Endothelial cell of umbilical vein (primary cell): ENCODE measurements at regions not wholly inside any gene's neighbourhood (a gene's known extent, or its start where the extent isn't known, plus 50 kb on each side); places are given as distances from the start of the nearest gene placed in this dataset.

Experiments
- BruUV-seq: library from RNA; stranded (reverse); fragments of 400-500 nt; replicated peaks from 2 replicates; lab custom pipeline; 2021; lab: Mats Ljungman, UMichigan
- CTCF ChIA-PET: fragments of 300-600, 350-600 bp; sonication (Branson Sonifier 250); formaldehyde crosslinking; loops from one replicate; lab custom pipeline; 2021; ENCODE audit warnings: antibody characterized with exemption, inconsistent platforms; lab: Charles Lee
- POLR2A ChIA-PET: fragments of 300-600, 350-600 bp; sonication (Branson Sonifier 250); formaldehyde crosslinking; loops from one replicate; lab custom pipeline; 2021; ENCODE audit warnings: antibody characterized with exemption, inconsistent platforms; lab: Charles Lee
- DNase-seq: peaks from one replicate; pipeline ENCODE4 v3.0.0-alpha.2; 2011; ENCODE audit warnings: low read depth, low spot score
- FAIRE-seq: peaks from 2 replicates; lab custom pipeline; 2011; peaks lifted over from hg19 to GRCh38; lab: Jason Lieb, UNC
- H2AFZ ChIP-seq: 2 replicates; pipeline ENCODE4 v1.6.0; 2012; ENCODE audit warnings: low read depth, low read length, control low read depth, inconsistent platforms
- H3K27ac ChIP-seq: 2 replicates; pipeline ENCODE4 v1.5.1; 2011; ENCODE audit warnings: low read depth, mild to moderate bottlenecking, control low read depth, low read length, moderate library complexity; ENCODE audit not compliant: insufficient read depth
- H3K27me3 ChIP-seq, 2 experiments: 2 replicates each; pipeline versions ENCODE4 v1.6.0 to v1.6.1; 2011; ENCODE audit warnings: low read length in 2 of 2, mixed read lengths in 1 of 2; ENCODE audit not compliant: control insufficient read depth in 2 of 2, insufficient read depth in 2 of 2
- H3K36me3 ChIP-seq, 2 experiments: 2 replicates in 1 of 2; 3 replicates in 1 of 2; pipeline ENCODE4 v1.5.1; 2011; ENCODE audit warnings: low read length in 2 of 2, mild to moderate bottlenecking in 1 of 2, moderate library complexity in 1 of 2; ENCODE audit not compliant: control insufficient read depth in 2 of 2, insufficient read depth in 2 of 2; ENCODE audit errors: extremely low read depth in 1 of 2
- H3K4me1 ChIP-seq: 3 replicates; pipeline ENCODE4 v1.5.1; 2011; ENCODE audit warnings: mild to moderate bottlenecking, low read length; ENCODE audit not compliant: control insufficient read depth, insufficient read depth; ENCODE audit errors: extremely low read depth
- H3K4me2 ChIP-seq: 2 replicates; pipeline ENCODE4 v1.6.1; 2011; ENCODE audit warnings: low read length, control low read depth, mixed read lengths; ENCODE audit not compliant: insufficient read depth
- H3K4me3 ChIP-seq, 3 experiments: fragments of 200-600 bp in 1 of 3; sonication (generic), shearing (Covaris generic) in 1 of 3; replicated peaks in 1 of 3; 2 replicates each; pipeline ENCODE4 v1.5.1; 2011 to 2016; ENCODE audit warnings: control low read depth in 3 of 3, low read length in 3 of 3, mild to moderate bottlenecking in 2 of 3, inconsistent platforms in 1 of 3, low read depth in 1 of 3, moderate library complexity in 1 of 3; ENCODE audit not compliant: insufficient read depth in 1 of 3
- H3K79me2 ChIP-seq: 2 replicates; pipeline ENCODE4 v1.6.0; 2012; ENCODE audit warnings: low read length, inconsistent platforms; ENCODE audit not compliant: control insufficient read depth, insufficient read depth
- H3K9ac ChIP-seq: replicated peaks from 2 replicates; pipeline ENCODE3; 2011; ENCODE audit warnings: low read length, control low read depth; ENCODE audit not compliant: insufficient read depth; ENCODE audit errors: extremely low read depth
- H3K9me1 ChIP-seq: replicated peaks from 3 replicates; pipeline ENCODE4 v1.6.0; 2011; ENCODE audit warnings: mild to moderate bottlenecking, low read length; ENCODE audit not compliant: control insufficient read depth, insufficient read depth; ENCODE audit errors: extremely low read depth
- H3K9me3 ChIP-seq: replicated peaks from 2 replicates; pipeline ENCODE4 v1.5.1; 2012; ENCODE audit warnings: low read length, inconsistent platforms; ENCODE audit not compliant: control insufficient read depth, insufficient read depth
- H4K20me1 ChIP-seq: replicated peaks from 2 replicates; pipeline ENCODE3; 2011; ENCODE audit warnings: mild to moderate bottlenecking, low read length; ENCODE audit not compliant: control insufficient read depth, insufficient read depth; ENCODE audit errors: extremely low read depth
- CTCF ChIP-seq, 2 donors: IDR thresholded peaks; 1 replicate in 1 of 2; 2 replicates in 1 of 2; pipeline ENCODE4 v1.5.1; 2011; ENCODE audit warnings: low read length in 2 of 2, mild to moderate bottlenecking in 2 of 2, moderate library complexity in 2 of 2, control low read depth in 1 of 2, inconsistent platforms in 1 of 2, low read depth in 1 of 2; ENCODE audit not compliant: insufficient read depth in 1 of 2; ENCODE audit errors: extremely low read depth in 1 of 2
- EZH2 ChIP-seq: IDR thresholded peaks from 2 replicates; pipeline ENCODE4 v1.6.1; 2012; ENCODE audit warnings: borderline replicate concordance, low read depth, mild to moderate bottlenecking, moderate library complexity, low read length, inconsistent platforms; ENCODE audit not compliant: severe bottlenecking
- FOS ChIP-seq: IDR thresholded peaks from 2 replicates; pipeline ENCODE4 v1.6.1; 2011; ENCODE audit warnings: mild to moderate bottlenecking, low read length, moderate library complexity, borderline replicate concordance; ENCODE audit not compliant: insufficient read depth
- GATA2 ChIP-seq: IDR thresholded peaks from 2 replicates; pipeline ENCODE4 v1.7.0; 2011; ENCODE audit warnings: low read depth, mild to moderate bottlenecking, moderate library complexity, mixed read lengths, low read length; ENCODE audit not compliant: insufficient read length, insufficient read depth
- JUN ChIP-seq: IDR thresholded peaks from 2 replicates; pipeline ENCODE4 v1.6.1; 2011; ENCODE audit warnings: borderline replicate concordance, low read depth; ENCODE audit not compliant: insufficient read length, insufficient read depth
- MAX ChIP-seq: IDR thresholded peaks from 2 replicates; pipeline ENCODE4 v1.6.1; 2011; ENCODE audit not compliant: insufficient read depth, insufficient read length
- MYC ChIP-seq: IDR thresholded peaks from one replicate; pipeline ENCODE4 v1.6.1; 2011; ENCODE audit warnings: mild to moderate bottlenecking, low read depth, low read length
- POLR2A ChIP-seq: IDR thresholded peaks from 2 replicates; pipeline ENCODE4 v1.6.1; 2012; ENCODE audit warnings: low read depth, mild to moderate bottlenecking, control low read depth, low read length
- POLR2AphosphoS5 ChIP-seq: IDR thresholded peaks from 2 replicates; pipeline ENCODE4 v1.6.1; 2012; ENCODE audit warnings: low read depth, mild to moderate bottlenecking, control low read depth, low read length, moderate library complexity; ENCODE audit not compliant: insufficient read depth
- dilution Hi-C: fragments of 300-500 bp; cut with MboI; formaldehyde crosslinking; loops from one replicate; pipeline ENCODE4 v1.15.0; 2019; ENCODE audit warnings: low sequenced_read_pairs; ENCODE audit not compliant: extremely low pct_ligation_motif_present
- intact Hi-C: fragments of 100-400 bp; cut with micrococcal nuclease; formaldehyde crosslinking; loops from one replicate; pipeline ENCODE4 v1.10.0; 2022

GRCh38 chr13:33434676-33435075 is 149.1 kb upstream of the STARD13 start:
- DNase-seq: no peak
- POLR2A ChIA-PET: interaction anchor here (0.6 kb wide), 1 partner anchor 33 kb away, joined by 3 read pairs; no protein-coding TSS in a partner anchor
- BruUV-seq: no TSS peak

More at GRCh38 chr13:33434676-33435075, 149.1 kb upstream of the STARD13 start:
- H3K9ac ChIP-seq: no peak overlapping the region
- intact Hi-C loops: no loop called here
- dilution Hi-C loops: no loop called here
- H3K27ac ChIP-seq: no peak overlapping the region
- H3K79me2 ChIP-seq: no peaks in the 10 kb centered on the region
- no peaks in the 10 kb centered on the region for H3K9me3 ChIP-seq
- no peaks in the 10 kb centered on the region for H3K36me3 ChIP-seq
- no peak for FAIRE-seq
- H3K27me3 ChIP-seq: no peaks in the 10 kb centered on the region
- H3K4me2 ChIP-seq: no peak overlapping the region
- H4K20me1 ChIP-seq: no peaks in the 10 kb centered on the region
- H2AFZ ChIP-seq: no peak overlapping the region
- no peaks in the 10 kb centered on the region for H3K9me1 ChIP-seq
- no peaks in the 10 kb centered on the region for H3K4me1 ChIP-seq
- H3K4me3 ChIP-seq: no peak overlapping the region
- CTCF ChIA-PET: interaction anchor here (0.8 to 1.2 kb wide), 2 partner anchors 53 to 55 kb away, joined by 3 read pairs; no protein-coding TSS in a partner anchor
- no peak for TF ChIP-seq POLR2AphosphoS5
- TF ChIP-seq EZH2: no peak
- no peak for TF ChIP-seq FOS
- TF ChIP-seq CTCF (IDR thresholded peaks at IDR 0.05; ENCODE audit: extremely low read depth in 1 of 2, insufficient read depth in 1 of 2, low read depth in 1 of 2, low read length in 2 of 2): no peak
- no peak for TF ChIP-seq POLR2A
- no peak for TF ChIP-seq MYC
- TF ChIP-seq GATA2: no peak
- no peak for TF ChIP-seq MAX
- no peak for TF ChIP-seq JUN
